ENCODE measurements at regions not wholly inside any gene's neighbourhood (a gene's known extent, or its start where the extent isn't known, plus 50 kb on each side); places are given as distances from the start of the nearest gene placed in this dataset.
"Not testable (repeated sequence)": the region's sequence is repeated elsewhere in the genome, so short reads cannot be mapped to it uniquely, and the experiment has no call there.

DNA sequence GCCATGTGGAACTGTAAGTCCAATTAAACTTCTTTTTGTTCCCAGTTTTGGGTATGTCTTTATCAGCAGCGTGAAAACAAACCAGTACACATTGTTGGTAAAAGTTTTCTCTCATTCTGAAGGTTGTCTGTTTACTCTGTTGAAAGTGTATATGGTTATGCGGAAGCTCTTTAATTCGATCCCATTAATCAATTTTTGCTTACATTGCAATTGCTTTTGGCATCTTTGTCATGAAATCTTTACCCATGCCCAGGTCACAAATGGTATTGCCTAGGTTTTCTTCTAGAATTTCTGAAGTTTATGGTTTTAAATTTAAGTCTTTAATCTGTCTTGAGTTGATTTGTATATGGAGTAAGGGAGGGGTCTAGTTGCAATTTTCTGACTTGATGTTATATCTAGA, 1901.9 kb downstream of the MAT2B start:
- Histone ChIP-seq H3F3A (ENCODE audit: insufficient read depth, low read length) (no peaks in the 10 kb centered on the region), H3K79me2 (ENCODE audit: insufficient read depth, low read length) (no peaks in the 10 kb centered on the region), H3K9ac (ENCODE audit: low read length) (no peak overlapping the region), H3K9me3 (ENCODE audit: low read length) (no peaks in the 10 kb centered on the region), H3K36me3 (ENCODE audit: insufficient read depth, low read length) (no peaks in the 10 kb centered on the region), H4K20me1 (ENCODE audit: insufficient read depth, low read length) (no peaks in the 10 kb centered on the region), H3K4me1 (ENCODE audit: insufficient read depth, low read length, severe bottlenecking) (no peaks in the 10 kb centered on the region), H3K27ac (ENCODE audit: low read depth, low read length, poor library complexity, severe bottlenecking) (no peak overlapping the region), H3K4me3 (ENCODE audit: low read depth, low read length, poor library complexity, severe bottlenecking) (no peak overlapping the region), H3K27me3 (ENCODE audit: insufficient read depth, low read length) (no peaks in the 10 kb centered on the region), H3K4me2 (ENCODE audit: low read length) (no peak overlapping the region), H2AFZ (ENCODE audit: low read length) (no peak overlapping the region), H3K9me2 (ENCODE audit: low read depth, low read length) (no peaks in the 10 kb centered on the region)
- TF ChIP-seq EZH2 (IDR thresholded peaks at IDR 0.05; ENCODE audit: borderline replicate concordance, low read length) = no peak
- TF ChIP-seq, protein P1, sequence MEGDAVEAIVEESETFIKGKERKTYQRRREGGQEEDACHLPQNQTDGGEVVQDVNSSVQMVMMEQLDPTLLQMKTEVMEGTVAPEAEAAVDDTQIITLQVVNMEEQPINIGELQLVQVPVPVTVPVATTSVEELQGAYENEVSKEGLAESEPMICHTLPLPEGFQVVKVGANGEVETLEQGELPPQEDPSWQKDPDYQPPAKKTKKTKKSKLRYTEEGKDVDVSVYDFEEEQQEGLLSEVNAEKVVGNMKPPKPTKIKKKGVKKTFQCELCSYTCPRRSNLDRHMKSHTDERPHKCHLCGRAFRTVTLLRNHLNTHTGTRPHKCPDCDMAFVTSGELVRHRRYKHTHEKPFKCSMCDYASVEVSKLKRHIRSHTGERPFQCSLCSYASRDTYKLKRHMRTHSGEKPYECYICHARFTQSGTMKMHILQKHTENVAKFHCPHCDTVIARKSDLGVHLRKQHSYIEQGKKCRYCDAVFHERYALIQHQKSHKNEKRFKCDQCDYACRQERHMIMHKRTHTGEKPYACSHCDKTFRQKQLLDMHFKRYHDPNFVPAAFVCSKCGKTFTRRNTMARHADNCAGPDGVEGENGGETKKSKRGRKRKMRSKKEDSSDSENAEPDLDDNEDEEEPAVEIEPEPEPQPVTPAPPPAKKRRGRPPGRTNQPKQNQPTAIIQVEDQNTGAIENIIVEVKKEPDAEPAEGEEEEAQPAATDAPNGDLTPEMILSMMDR (IDR thresholded peaks at IDR 0.05; ENCODE audit: low read length) = no peak

DNA sequence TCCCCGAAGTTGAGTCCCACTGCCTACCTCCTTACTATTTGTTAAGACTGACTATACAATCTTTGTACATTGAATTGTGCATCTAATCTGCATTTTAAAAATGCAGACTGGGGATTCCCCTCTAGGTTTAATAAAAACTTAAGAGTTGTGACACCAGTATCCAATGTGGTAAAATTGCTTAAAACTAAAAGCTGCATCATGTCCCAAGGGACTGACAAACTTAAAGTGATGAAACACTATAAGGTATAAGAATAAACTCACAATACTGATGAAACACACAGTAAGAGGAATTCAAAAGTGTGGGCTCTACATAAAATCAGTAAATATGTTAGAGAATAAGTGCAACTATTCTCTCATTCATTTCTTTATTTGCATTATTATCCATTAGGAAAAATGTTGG, 1905.1 kb downstream of the MAT2B start:
- no peaks in the 10 kb centered on the region for H3K9me3 ChIP-seq (ENCODE audit: low read length)
- H3K79me2 ChIP-seq (ENCODE audit: insufficient read depth, low read length) = no peaks in the 10 kb centered on the region
- H4K20me1 ChIP-seq (ENCODE audit: insufficient read depth, low read length) = no peaks in the 10 kb centered on the region
- no peak overlapping the region for H3K9ac ChIP-seq (ENCODE audit: low read length)
- H3K9me2 ChIP-seq (ENCODE audit: low read depth, low read length) = no peaks in the 10 kb centered on the region
- no peak overlapping the region for H3K4me2 ChIP-seq (ENCODE audit: low read length)
- no peaks in the 10 kb centered on the region for H3K4me1 ChIP-seq (ENCODE audit: insufficient read depth, low read length, severe bottlenecking)
- no peak overlapping the region for H3K27ac ChIP-seq (ENCODE audit: low read depth, low read length, poor library complexity, severe bottlenecking)
- H3K36me3 ChIP-seq (ENCODE audit: insufficient read depth, low read length) = no peaks in the 10 kb centered on the region
- H3F3A ChIP-seq (ENCODE audit: insufficient read depth, low read length) = no peaks in the 10 kb centered on the region
- no peak overlapping the region for H2AFZ ChIP-seq (ENCODE audit: low read length)
- TF ChIP-seq, protein P1 (IDR thresholded peaks at IDR 0.05; ENCODE audit: low read length) = no peak
- no peak for TF ChIP-seq EZH2 (IDR thresholded peaks at IDR 0.05; ENCODE audit: borderline replicate concordance, low read length)
- no peak overlapping the region for H3K4me3 ChIP-seq (ENCODE audit: low read depth, low read length, poor library complexity, severe bottlenecking)
- H3K27me3 ChIP-seq (ENCODE audit: insufficient read depth, low read length) = no peaks in the 10 kb centered on the region

DNA sequence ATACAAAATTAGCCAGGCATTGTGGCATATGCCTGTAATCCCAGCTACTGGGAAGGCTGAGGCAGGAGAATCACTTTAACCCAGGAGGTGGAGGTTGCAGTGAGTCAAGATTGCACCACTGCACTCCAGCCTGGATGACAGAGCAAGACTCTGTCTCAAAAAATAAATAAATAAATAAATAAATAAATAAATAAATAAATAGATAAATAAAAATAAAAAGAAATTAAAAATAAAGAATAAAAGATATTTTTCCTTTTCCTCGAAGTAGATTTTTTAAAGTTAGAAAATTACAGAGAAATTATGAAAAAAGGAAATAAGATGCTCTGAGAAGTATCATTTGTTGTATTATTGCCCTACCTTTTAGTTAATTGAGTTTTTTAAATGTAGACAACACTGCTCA, 1906.1 kb downstream of the MAT2B start:
- H3K9ac ChIP-seq (ENCODE audit: low read length); H3F3A ChIP-seq (ENCODE audit: insufficient read depth, low read length); H2AFZ ChIP-seq (ENCODE audit: low read length); H3K4me3 ChIP-seq (ENCODE audit: low read depth, low read length, poor library complexity, severe bottlenecking); H3K4me1 ChIP-seq (ENCODE audit: insufficient read depth, low read length, severe bottlenecking); H3K36me3 ChIP-seq (ENCODE audit: insufficient read depth, low read length); H3K27ac ChIP-seq (ENCODE audit: low read depth, low read length, poor library complexity, severe bottlenecking); H3K27me3 ChIP-seq (ENCODE audit: insufficient read depth, low read length); H3K9me2 ChIP-seq (ENCODE audit: low read depth, low read length); H3K79me2 ChIP-seq (ENCODE audit: insufficient read depth, low read length); H3K9me3 ChIP-seq (ENCODE audit: low read length); H4K20me1 ChIP-seq (ENCODE audit: insufficient read depth, low read length); H3K4me2 ChIP-seq (ENCODE audit: low read length): not testable (repeated sequence)

DNA sequence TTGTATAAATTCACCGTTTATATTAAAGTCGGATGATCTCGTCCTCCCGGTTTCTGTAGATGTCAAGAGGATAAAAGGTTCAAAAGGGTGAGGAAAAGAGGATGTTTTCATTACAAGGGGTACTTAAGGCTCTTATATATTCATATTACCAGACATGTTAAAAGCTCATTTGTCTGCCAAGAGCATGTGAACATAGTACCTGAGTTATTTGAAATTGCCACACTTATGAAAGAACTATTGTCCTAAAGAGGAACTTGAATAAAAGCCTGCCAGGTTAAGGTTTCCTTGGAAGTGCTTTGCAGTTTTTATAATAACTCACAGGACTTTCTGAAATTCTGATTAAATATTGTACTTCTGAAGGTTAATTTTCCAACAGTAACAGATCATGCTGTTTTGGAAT, 1915.1 kb downstream of the MAT2B start:
- Histone ChIP-seq H3K4me2 (ENCODE audit: low read length) (no peak overlapping the region), H4K20me1 (ENCODE audit: insufficient read depth, low read length) (no peaks in the 10 kb centered on the region), H3K4me1 (ENCODE audit: insufficient read depth, low read length, severe bottlenecking) (no peaks in the 10 kb centered on the region), H3K4me3 (ENCODE audit: low read depth, low read length, poor library complexity, severe bottlenecking) (no peak overlapping the region), H3K27me3 (ENCODE audit: insufficient read depth, low read length) (no peaks in the 10 kb centered on the region), H3K9ac (ENCODE audit: low read length) (no peak overlapping the region), H2AFZ (ENCODE audit: low read length) (no peak overlapping the region), H3K9me2 (ENCODE audit: low read depth, low read length) (no peaks in the 10 kb centered on the region), H3F3A (ENCODE audit: insufficient read depth, low read length) (no peaks in the 10 kb centered on the region), H3K27ac (ENCODE audit: low read depth, low read length, poor library complexity, severe bottlenecking) (no peak overlapping the region), H3K36me3 (ENCODE audit: insufficient read depth, low read length) (no peaks in the 10 kb centered on the region), H3K79me2 (ENCODE audit: insufficient read depth, low read length) (no peaks in the 10 kb centered on the region), H3K9me3 (ENCODE audit: low read length) (no peaks in the 10 kb centered on the region)
- TF ChIP-seq, protein P1 (IDR thresholded peaks at IDR 0.05; ENCODE audit: low read length) = no peak
- no peak for TF ChIP-seq EZH2 (IDR thresholded peaks at IDR 0.05; ENCODE audit: borderline replicate concordance, low read length)
